NB4 (cell line): ENCODE measurements at regions not wholly inside any gene's neighbourhood (a gene's known extent, or its start where the extent isn't known, plus 50 kb on each side); places are given as distances from the start of the nearest gene placed in this dataset.

Source experiments
- MYC ChIP-seq: IDR thresholded peaks from 2 replicates; pipeline ENCODE4 v1.6.1; 2011; ENCODE audit warnings: low read depth, low read length
- POLR2A ChIP-seq: IDR thresholded peaks from 2 replicates; pipeline ENCODE4 v1.6.1; 2011; ENCODE audit warnings: mild to moderate bottlenecking; ENCODE audit not compliant: insufficient read length; ENCODE audit errors: extremely low read depth
- TF ChIP-seq, protein P1 (sequence below): IDR thresholded peaks from one replicate; pipeline ENCODE4 v1.5.1; 2012; ENCODE audit warnings: low read depth, low read length

DNA sequence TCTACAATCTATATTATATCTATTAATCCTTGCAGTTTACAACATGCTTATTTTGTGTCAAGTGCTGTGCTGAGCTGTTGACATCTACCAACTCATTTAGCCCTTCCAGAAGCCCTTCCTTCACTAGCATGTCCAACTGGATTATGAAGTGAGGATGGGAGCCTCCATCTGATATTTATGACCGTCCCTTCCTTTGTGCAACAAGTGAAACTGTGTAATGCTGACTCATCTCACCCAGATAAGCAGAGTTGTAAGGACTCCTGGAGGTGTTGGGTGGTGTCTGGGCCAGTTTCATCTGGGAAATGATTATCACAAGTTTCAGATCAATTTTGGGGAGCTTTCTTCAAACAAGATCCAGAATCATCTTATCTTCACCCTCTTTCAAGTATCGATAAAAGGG is 156.6 kb upstream of the ETAA1 start:
- TF ChIP-seq, protein P1, sequence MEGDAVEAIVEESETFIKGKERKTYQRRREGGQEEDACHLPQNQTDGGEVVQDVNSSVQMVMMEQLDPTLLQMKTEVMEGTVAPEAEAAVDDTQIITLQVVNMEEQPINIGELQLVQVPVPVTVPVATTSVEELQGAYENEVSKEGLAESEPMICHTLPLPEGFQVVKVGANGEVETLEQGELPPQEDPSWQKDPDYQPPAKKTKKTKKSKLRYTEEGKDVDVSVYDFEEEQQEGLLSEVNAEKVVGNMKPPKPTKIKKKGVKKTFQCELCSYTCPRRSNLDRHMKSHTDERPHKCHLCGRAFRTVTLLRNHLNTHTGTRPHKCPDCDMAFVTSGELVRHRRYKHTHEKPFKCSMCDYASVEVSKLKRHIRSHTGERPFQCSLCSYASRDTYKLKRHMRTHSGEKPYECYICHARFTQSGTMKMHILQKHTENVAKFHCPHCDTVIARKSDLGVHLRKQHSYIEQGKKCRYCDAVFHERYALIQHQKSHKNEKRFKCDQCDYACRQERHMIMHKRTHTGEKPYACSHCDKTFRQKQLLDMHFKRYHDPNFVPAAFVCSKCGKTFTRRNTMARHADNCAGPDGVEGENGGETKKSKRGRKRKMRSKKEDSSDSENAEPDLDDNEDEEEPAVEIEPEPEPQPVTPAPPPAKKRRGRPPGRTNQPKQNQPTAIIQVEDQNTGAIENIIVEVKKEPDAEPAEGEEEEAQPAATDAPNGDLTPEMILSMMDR: no peak
- no peak for TF ChIP-seq MYC
- no peak for TF ChIP-seq POLR2A
